Trophoblast cell (in vitro differentiated cells and primary cell): ENCODE measurements at regions not wholly inside any gene's neighbourhood (a gene's known extent, or its start where the extent isn't known, plus 50 kb on each side); places are given as distances from the start of the nearest gene placed in this dataset.

ENCODE experiments used
- DNase-seq, 2 donors: peaks; one replicate each; pipeline ENCODE4 v3.0.0-alpha.2; 2016
- H2AFZ ChIP-seq: 2 replicates; pipeline ENCODE4 v1.6.1; 2013; ENCODE audit warnings: low read length, moderate library complexity, mild to moderate bottlenecking; ENCODE audit not compliant: insufficient read depth, poor library complexity
- H2AK5ac ChIP-seq: 2 replicates; pipeline ENCODE4 v1.6.1; 2013; ENCODE audit warnings: mild to moderate bottlenecking, low read length
- H2BK120ac ChIP-seq: 2 replicates; pipeline ENCODE4 v1.6.1; 2013; ENCODE audit warnings: low read length, mild to moderate bottlenecking, moderate library complexity; ENCODE audit not compliant: insufficient read depth, poor library complexity
- H2BK12ac ChIP-seq: 2 replicates; pipeline ENCODE4 v1.6.1; 2013; ENCODE audit warnings: mild to moderate bottlenecking, low read length, moderate library complexity
- H2BK5ac ChIP-seq: 2 replicates; pipeline ENCODE4 v1.6.1; 2013; ENCODE audit warnings: low read length, low read depth, moderate library complexity, mild to moderate bottlenecking; ENCODE audit not compliant: poor library complexity
- H3K14ac ChIP-seq: 2 replicates; pipeline ENCODE4 v1.6.1; 2013; ENCODE audit warnings: mild to moderate bottlenecking, low read length
- H3K18ac ChIP-seq: 2 replicates; pipeline ENCODE4 v1.6.1; 2013; ENCODE audit warnings: mild to moderate bottlenecking, low read length
- H3K23ac ChIP-seq: 2 replicates; pipeline ENCODE4 v1.6.1; 2013; ENCODE audit warnings: low read length
- H3K27ac ChIP-seq: 2 replicates; pipeline ENCODE4 v1.5.1; 2013; ENCODE audit warnings: low read depth, mild to moderate bottlenecking, inconsistent platforms, low read length, moderate library complexity
- H3K27me3 ChIP-seq: 2 replicates; pipeline ENCODE4 v1.6.1; 2013; ENCODE audit warnings: inconsistent platforms, mild to moderate bottlenecking, low read length, moderate library complexity; ENCODE audit not compliant: insufficient read depth
- H3K36me3 ChIP-seq, 2 experiments: 1 replicate in 1 of 2; 2 replicates in 1 of 2; pipeline ENCODE4 v1.6.1; 2013; ENCODE audit warnings: low read length in 2 of 2, mild to moderate bottlenecking in 2 of 2, moderate library complexity in 1 of 2; ENCODE audit not compliant: insufficient read depth in 2 of 2, control insufficient read depth in 1 of 2
- H3K4ac ChIP-seq: 2 replicates; pipeline ENCODE4 v1.6.1; 2013; ENCODE audit warnings: low read depth, mild to moderate bottlenecking, low read length, moderate library complexity
- H3K4me1 ChIP-seq, 2 experiments: 1 replicate in 1 of 2; 2 replicates in 1 of 2; pipeline ENCODE4 v1.6.1; 2013; ENCODE audit warnings: low read length in 2 of 2, mild to moderate bottlenecking in 2 of 2, moderate library complexity in 1 of 2; ENCODE audit not compliant: insufficient read depth in 2 of 2, control insufficient read depth in 1 of 2
- H3K4me2 ChIP-seq: 2 replicates; pipeline ENCODE4 v1.6.1; 2013; ENCODE audit warnings: inconsistent platforms, mild to moderate bottlenecking, low read length, moderate library complexity
- H3K4me3 ChIP-seq: 2 replicates; pipeline ENCODE4 v1.5.1; 2013; ENCODE audit warnings: mild to moderate bottlenecking, low read depth, low read length, inconsistent platforms
- H3K79me1 ChIP-seq: one replicate; pipeline ENCODE4 v1.6.1; 2013; ENCODE audit warnings: low read length
- H3K79me2 ChIP-seq: 2 replicates; pipeline ENCODE4 v1.6.1; 2013; ENCODE audit warnings: low read length, mild to moderate bottlenecking; ENCODE audit not compliant: control insufficient read depth, insufficient read depth, poor library complexity
- H3K9ac ChIP-seq: 2 replicates; pipeline ENCODE4 v1.6.1; 2013; ENCODE audit warnings: mild to moderate bottlenecking, low read length
- H3K9me3 ChIP-seq: 2 replicates; pipeline ENCODE4 v1.6.1; 2013; ENCODE audit warnings: low read depth, mild to moderate bottlenecking, control low read depth, inconsistent platforms, low read length; ENCODE audit not compliant: insufficient read depth
- H4K12ac ChIP-seq: 2 replicates; pipeline ENCODE4 v1.6.1; 2013; ENCODE audit warnings: low read depth, mild to moderate bottlenecking, low read length, moderate library complexity
- H4K8ac ChIP-seq: 2 replicates; pipeline ENCODE4 v1.6.1; 2013; ENCODE audit warnings: low read depth, mild to moderate bottlenecking, low read length, moderate library complexity
- H4K91ac ChIP-seq: one replicate; pipeline ENCODE4 v1.6.1; 2013; ENCODE audit warnings: low read depth, mild to moderate bottlenecking, low read length, moderate library complexity
- WGBS: extraction: QIAGEN DNeasy Blood & Tissue Kit; methylation state at CpG from one replicate; pipeline ENCODE4 v1.1.7; 2013; ENCODE audit warnings: missing lambda C conversion rate; ENCODE audit not compliant: insufficient read length, insufficient coverage; ENCODE audit errors: extremely low coverage; 5-methylcytosine and 5-hydroxymethylcytosine counted together

GRCh38 chrX:97692575-97692974 is 808.9 kb downstream of the RPA4 start:
- no peak overlapping the region for H2AK5ac ChIP-seq
- no peaks in the 10 kb centered on the region for H3K9me3 ChIP-seq
- no peak overlapping the region for H2BK12ac ChIP-seq
- H3K4ac ChIP-seq, result no peak overlapping the region
- H3K79me1 ChIP-seq, result no peaks in the 10 kb centered on the region
- no peaks in the 10 kb centered on the region for H3K4me1 ChIP-seq
- no CpG with 5 or more reads among the region's 2 CpGs for WGBS
- no peaks in the 10 kb centered on the region for H3K27me3 ChIP-seq
- no peak overlapping the region for H3K23ac ChIP-seq
- no peak overlapping the region for H3K14ac ChIP-seq
- no peak overlapping the region for H4K91ac ChIP-seq
- H3K9ac ChIP-seq, result no peak overlapping the region
- H3K4me2 ChIP-seq, result no peak overlapping the region
- H3K18ac ChIP-seq, result no peak overlapping the region
- H2AFZ ChIP-seq, result no peak overlapping the region
- H4K8ac ChIP-seq, result no peak overlapping the region
- H3K4me3 ChIP-seq, result no peak overlapping the region
- no peak overlapping the region for H2BK120ac ChIP-seq
- H3K27ac ChIP-seq, result no peak overlapping the region
- H3K79me2 ChIP-seq, result no peaks in the 10 kb centered on the region
- H3K36me3 ChIP-seq, result no peaks in the 10 kb centered on the region
- no peak overlapping the region for H4K12ac ChIP-seq
- no peak overlapping the region for H2BK5ac ChIP-seq
- no peak for DNase-seq

GRCh38 chrX:97700547-97700946 is 816.8 kb downstream of the RPA4 start:
- no peak overlapping the region for H3K18ac ChIP-seq
- H3K4ac ChIP-seq, result no peak overlapping the region
- no peak overlapping the region for H3K9ac ChIP-seq
- H3K14ac ChIP-seq, result no peak overlapping the region
- H3K27ac ChIP-seq, result no peak overlapping the region
- H3K4me2 ChIP-seq, result no peak overlapping the region
- H2BK120ac ChIP-seq, result no peak overlapping the region
- no peak overlapping the region for H2BK12ac ChIP-seq
- no CpG with 5 or more reads among the region's 2 CpGs for WGBS
- H3K4me3 ChIP-seq, result no peak overlapping the region
- no peak overlapping the region for H2AK5ac ChIP-seq
- H4K12ac ChIP-seq, result no peak overlapping the region
- no peaks in the 10 kb centered on the region for H3K27me3 ChIP-seq
- H4K8ac ChIP-seq, result no peak overlapping the region
- H4K91ac ChIP-seq, result no peak overlapping the region
- no peak overlapping the region for H2AFZ ChIP-seq
- H3K9me3 ChIP-seq, result no peaks in the 10 kb centered on the region
- DNase-seq, result no peak
- no peak overlapping the region for H2BK5ac ChIP-seq
- H3K79me2 ChIP-seq, result no peaks in the 10 kb centered on the region
- no peaks in the 10 kb centered on the region for H3K4me1 ChIP-seq
- H3K36me3 ChIP-seq, result no peaks in the 10 kb centered on the region
- no peak overlapping the region for H3K23ac ChIP-seq
- no peaks in the 10 kb centered on the region for H3K79me1 ChIP-seq

DNA sequence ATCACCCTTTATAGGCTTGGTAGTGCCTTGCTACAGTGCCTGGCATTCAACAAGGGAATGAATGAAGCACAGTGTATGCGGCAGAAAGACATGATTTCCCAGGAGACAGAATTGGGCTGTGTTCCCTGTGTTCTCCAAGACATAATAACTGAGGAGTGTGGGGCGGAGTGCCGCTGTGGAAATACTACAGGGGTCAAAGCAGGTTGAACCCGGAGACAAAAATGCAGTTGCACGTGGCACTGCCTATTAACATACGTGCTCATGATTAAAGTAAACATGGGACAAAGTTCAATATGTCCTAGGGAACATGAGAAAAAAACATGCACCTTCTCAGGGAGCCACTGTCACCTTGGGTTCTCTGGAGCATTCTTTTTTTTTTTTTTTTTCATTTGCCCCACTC is 820.8 kb downstream of the RPA4 start:
- WGBS, result no CpG with 5 or more reads among the region's 6 CpGs

DNA sequence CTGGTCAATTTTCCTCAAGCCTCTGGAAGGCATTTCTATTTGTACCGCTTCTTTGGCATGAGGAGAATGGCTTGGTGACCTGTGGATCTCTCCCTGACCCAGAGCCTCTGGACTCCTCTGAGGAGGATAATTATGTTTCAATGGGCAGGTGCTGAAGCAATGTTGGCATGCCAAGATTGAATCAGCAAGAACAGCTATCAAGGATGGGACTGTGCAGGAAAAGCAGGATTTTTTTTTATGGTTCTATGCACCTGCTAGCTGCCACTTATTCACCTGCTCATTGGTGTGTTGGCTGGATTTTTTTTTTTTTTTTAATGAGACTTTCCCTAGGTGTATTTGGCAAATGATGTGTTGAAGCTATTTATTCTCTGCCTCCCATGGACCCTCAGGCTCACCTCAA is 821.2 kb downstream of the RPA4 start:
- H3K9me3 ChIP-seq, result no peaks in the 10 kb centered on the region
- H3K79me1 ChIP-seq, result no peaks in the 10 kb centered on the region
- no peak overlapping the region for H4K8ac ChIP-seq
- H3K4ac ChIP-seq, result no peak overlapping the region
- H2AK5ac ChIP-seq, result no peak overlapping the region
- no peak overlapping the region for H3K23ac ChIP-seq
- no peak overlapping the region for H2BK5ac ChIP-seq
- H2BK120ac ChIP-seq, result no peak overlapping the region
- no CpG with 5 or more reads among the region's 1 CpG for WGBS
- H3K18ac ChIP-seq, result no peak overlapping the region
- no peak for DNase-seq
- no peak overlapping the region for H3K14ac ChIP-seq
- H3K36me3 ChIP-seq, result no peaks in the 10 kb centered on the region
- H2BK12ac ChIP-seq, result no peak overlapping the region
- H3K4me3 ChIP-seq, result no peak overlapping the region
- H3K4me2 ChIP-seq, result no peak overlapping the region
- H3K27me3 ChIP-seq, result no peaks in the 10 kb centered on the region
- H3K27ac ChIP-seq, result no peak overlapping the region
- H4K91ac ChIP-seq, result no peak overlapping the region
- no peak overlapping the region for H3K9ac ChIP-seq
- H2AFZ ChIP-seq, result no peak overlapping the region
- H3K4me1 ChIP-seq, result no peaks in the 10 kb centered on the region
- H3K79me2 ChIP-seq, result no peaks in the 10 kb centered on the region
- H4K12ac ChIP-seq, result no peak overlapping the region

More for the DNA sequence above, 820.8 kb downstream of the RPA4 start:
- no peak for DNase-seq
- Histone ChIP-seq H3K79me1 (no peaks in the 10 kb centered on the region), H3K4me1 (no peaks in the 10 kb centered on the region), H2BK12ac (no peak overlapping the region), H3K79me2 (no peaks in the 10 kb centered on the region), H4K8ac (no peak overlapping the region), H3K18ac (no peak overlapping the region), H3K4me2 (no peak overlapping the region), H3K27me3 (no peaks in the 10 kb centered on the region), H2BK120ac (no peak overlapping the region), H2AFZ (no peak overlapping the region), H4K91ac (no peak overlapping the region), H4K12ac (no peak overlapping the region), H3K9me3 (no peaks in the 10 kb centered on the region), H3K27ac (no peak overlapping the region), H2BK5ac (no peak overlapping the region), H3K9ac (no peak overlapping the region), H3K4me3 (no peak overlapping the region), H3K14ac (no peak overlapping the region), H2AK5ac (no peak overlapping the region), H3K23ac (no peak overlapping the region), H3K36me3 (no peaks in the 10 kb centered on the region), H3K4ac (no peak overlapping the region)
